VCaP (cell line): ENCODE measurements at regions not wholly inside any gene's neighbourhood (a gene's known extent, or its start where the extent isn't known, plus 50 kb on each side); places are given as distances from the start of the nearest gene placed in this dataset.

Experiments used
- H3K27ac ChIP-seq: fragments of 450-650 bp; 2 replicates; pipeline ENCODE4 v1.5.1; 2017
- CTCF ChIP-seq: fragments of 450-650 bp; conservative IDR thresholded peaks from 2 replicates; pipeline ENCODE4 v1.5.1; 2017; ENCODE audit warnings: mild to moderate bottlenecking, moderate library complexity

- no peak overlapping the region for H3K27ac ChIP-seq
- no peak for TF ChIP-seq CTCF
These were observed 50.8 kb upstream of the FRMD4A start for GRCh38 chr10:14381475-14381874.

- no peak overlapping the region for H3K27ac ChIP-seq
- TF ChIP-seq CTCF, result no peak
These were observed 50.0 kb upstream of the FRMD4A start for GRCh38 chr10:14380746-14381145.
